Right atrium auricular region (tissue), 2 donors: ENCODE measurements at regions not wholly inside any gene's neighbourhood (a gene's known extent, or its start where the extent isn't known, plus 50 kb on each side); places are given as distances from the start of the nearest gene placed in this dataset.

ENCODE experiments used
- DNase-seq: peaks from one replicate; pipeline ENCODE4 v3.0.0-alpha.2; 2019; ENCODE audit warnings: low spot score
- H3K27ac ChIP-seq, 2 donors: fragments of 200-600 bp; sonication (generic); 1 replicate in 1 of 2; 2 replicates in 1 of 2; pipeline ENCODE4 v1.5.1; 2016 to 2019
- H3K27me3 ChIP-seq, 2 donors: fragments of 200-600 bp; sonication (generic); one replicate each; pipeline versions ENCODE4 v1.5.1 to v1.6.0; 2017 to 2019
- H3K36me3 ChIP-seq: fragments of 200-600 bp; sonication (generic); one replicate; pipeline ENCODE4 v1.5.1; 2016
- H3K4me1 ChIP-seq, 2 donors: fragments of 200-600 bp; sonication (generic); one replicate each; pipeline versions ENCODE4 v1.5.1 to v1.6.0; 2017 to 2019
- H3K4me3 ChIP-seq, 2 donors: fragments of 200-600 bp; sonication (generic); 1 replicate in 1 of 2; 2 replicates in 1 of 2; pipeline ENCODE4 v1.5.1; 2017 to 2019; ENCODE audit warnings: mild to moderate bottlenecking in 1 of 2, moderate library complexity in 1 of 2
- H3K9me3 ChIP-seq, 2 donors: fragments of 200-600 bp; sonication (generic); one replicate each; pipeline ENCODE4 v1.5.1; 2019
- TF ChIP-seq, protein P1 (sequence below), 2 donors: fragments of 200-600 bp; sonication (generic); IDR thresholded peaks; one replicate each; pipeline ENCODE4 v1.5.1; 2019; ENCODE audit warnings: antibody characterized with exemption in 2 of 2

GRCh38 chr9:135198144-135198543, 110.7 kb downstream of the OLFM1 start:
- Histone ChIP-seq H3K4me1 (no peaks in the 10 kb centered on the region), H3K27me3 (no peaks in the 10 kb centered on the region), H3K36me3 (no peaks in the 10 kb centered on the region), H3K27ac (no peak overlapping the region), H3K4me3 (no peak overlapping the region), H3K9me3 (no peaks in the 10 kb centered on the region)
- TF ChIP-seq, protein P1, sequence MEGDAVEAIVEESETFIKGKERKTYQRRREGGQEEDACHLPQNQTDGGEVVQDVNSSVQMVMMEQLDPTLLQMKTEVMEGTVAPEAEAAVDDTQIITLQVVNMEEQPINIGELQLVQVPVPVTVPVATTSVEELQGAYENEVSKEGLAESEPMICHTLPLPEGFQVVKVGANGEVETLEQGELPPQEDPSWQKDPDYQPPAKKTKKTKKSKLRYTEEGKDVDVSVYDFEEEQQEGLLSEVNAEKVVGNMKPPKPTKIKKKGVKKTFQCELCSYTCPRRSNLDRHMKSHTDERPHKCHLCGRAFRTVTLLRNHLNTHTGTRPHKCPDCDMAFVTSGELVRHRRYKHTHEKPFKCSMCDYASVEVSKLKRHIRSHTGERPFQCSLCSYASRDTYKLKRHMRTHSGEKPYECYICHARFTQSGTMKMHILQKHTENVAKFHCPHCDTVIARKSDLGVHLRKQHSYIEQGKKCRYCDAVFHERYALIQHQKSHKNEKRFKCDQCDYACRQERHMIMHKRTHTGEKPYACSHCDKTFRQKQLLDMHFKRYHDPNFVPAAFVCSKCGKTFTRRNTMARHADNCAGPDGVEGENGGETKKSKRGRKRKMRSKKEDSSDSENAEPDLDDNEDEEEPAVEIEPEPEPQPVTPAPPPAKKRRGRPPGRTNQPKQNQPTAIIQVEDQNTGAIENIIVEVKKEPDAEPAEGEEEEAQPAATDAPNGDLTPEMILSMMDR (IDR thresholded peaks at IDR 0.05), result no peak
- DNase-seq, result no peak

GRCh38 chr9:135198586-135199285, 111.3 kb downstream of the OLFM1 start:
- H3K4me3 ChIP-seq, result no peak overlapping the region
- no peaks in the 10 kb centered on the region for H3K36me3 ChIP-seq
- no peaks in the 10 kb centered on the region for H3K9me3 ChIP-seq
- H3K27ac ChIP-seq, result no peak overlapping the region
- TF ChIP-seq, protein P1 (IDR thresholded peaks at IDR 0.05), result no peak
- no peaks in the 10 kb centered on the region for H3K4me1 ChIP-seq
- DNase-seq, result no peak
- no peaks in the 10 kb centered on the region for H3K27me3 ChIP-seq

- H3K27ac ChIP-seq, result no peak overlapping the region
- no peak overlapping the region for H3K4me3 ChIP-seq
- H3K36me3 ChIP-seq, result no peaks in the 10 kb centered on the region
- TF ChIP-seq, protein P1 (IDR thresholded peaks at IDR 0.05), result no peak
- no peaks in the 10 kb centered on the region for H3K27me3 ChIP-seq
- no peaks in the 10 kb centered on the region for H3K4me1 ChIP-seq
- H3K9me3 ChIP-seq, result no peaks in the 10 kb centered on the region
- no peak for DNase-seq
Measured at GRCh38 chr9:135199489-135199888, 112.0 kb downstream of the OLFM1 start.

DNA sequence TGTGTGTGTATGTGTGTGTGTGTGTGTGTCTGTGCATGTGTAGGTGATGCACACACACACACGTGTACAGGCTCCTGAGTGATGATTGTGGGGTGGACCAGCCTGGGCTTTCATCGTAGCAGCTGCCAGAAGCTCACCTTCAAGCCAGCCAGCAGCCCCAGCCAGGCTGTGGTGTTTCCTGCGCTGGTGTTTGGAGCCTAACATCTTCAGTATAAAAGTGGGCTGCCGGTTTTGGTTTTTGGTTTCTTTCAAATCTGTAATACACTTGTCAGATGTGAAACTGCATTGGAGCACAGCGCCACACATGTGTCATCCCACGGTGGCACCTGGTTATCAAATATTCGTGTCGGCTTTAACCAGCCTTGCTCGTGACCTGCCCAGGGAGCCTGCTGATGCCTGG, 114.2 kb downstream of the OLFM1 start:
- DNase-seq, result no peak
- Histone ChIP-seq H3K9me3 (no peaks in the 10 kb centered on the region), H3K27me3 (no peaks in the 10 kb centered on the region), H3K36me3 (no peaks in the 10 kb centered on the region), H3K4me1 (no peaks in the 10 kb centered on the region), H3K4me3 (no peak overlapping the region), H3K27ac (no peak overlapping the region)
- TF ChIP-seq, protein P1 (IDR thresholded peaks at IDR 0.05), result no peak

- no peaks in the 10 kb centered on the region for H3K36me3 ChIP-seq
- H3K4me1 ChIP-seq, result no peaks in the 10 kb centered on the region
- H3K27ac ChIP-seq, result no peak overlapping the region
- no peak overlapping the region for H3K4me3 ChIP-seq
- TF ChIP-seq, protein P1 (IDR thresholded peaks at IDR 0.05), result no peak
- no peak for DNase-seq
- H3K9me3 ChIP-seq, result no peaks in the 10 kb centered on the region
- H3K27me3 ChIP-seq, result no peaks in the 10 kb centered on the region
Measured at GRCh38 chr9:135204177-135204576, 116.7 kb downstream of the OLFM1 start.

- DNase-seq, result no peak
- peaks cover 0 to 4% of the 10 kb centered on the region in 2 donors for H3K4me1 ChIP-seq
- no peaks in the 10 kb centered on the region for H3K9me3 ChIP-seq
- H3K4me3 ChIP-seq, result no peak overlapping the region
- no peaks in the 10 kb centered on the region for H3K36me3 ChIP-seq
- no peaks in the 10 kb centered on the region for H3K27me3 ChIP-seq
- H3K27ac ChIP-seq, result no peak overlapping the region
- TF ChIP-seq, protein P1 (IDR thresholded peaks at IDR 0.05), result no peak
Measured at GRCh38 chr9:135209136-135209535, 121.7 kb downstream of the OLFM1 start.
